GM19351 (cell line): ENCODE measurements at regions not wholly inside any gene's neighbourhood (a gene's known extent, or its start where the extent isn't known, plus 50 kb on each side); places are given as distances from the start of the nearest gene placed in this dataset.

Source experiments
- ATAC-seq: cut with Tn5 transposase; IDR thresholded peaks from one replicate; pipeline ENCODE4 v1.9.1; 2021; ENCODE audit warnings: mild to moderate bottlenecking, moderate library complexity; ENCODE audit not compliant: unreplicated experiment

DNA sequence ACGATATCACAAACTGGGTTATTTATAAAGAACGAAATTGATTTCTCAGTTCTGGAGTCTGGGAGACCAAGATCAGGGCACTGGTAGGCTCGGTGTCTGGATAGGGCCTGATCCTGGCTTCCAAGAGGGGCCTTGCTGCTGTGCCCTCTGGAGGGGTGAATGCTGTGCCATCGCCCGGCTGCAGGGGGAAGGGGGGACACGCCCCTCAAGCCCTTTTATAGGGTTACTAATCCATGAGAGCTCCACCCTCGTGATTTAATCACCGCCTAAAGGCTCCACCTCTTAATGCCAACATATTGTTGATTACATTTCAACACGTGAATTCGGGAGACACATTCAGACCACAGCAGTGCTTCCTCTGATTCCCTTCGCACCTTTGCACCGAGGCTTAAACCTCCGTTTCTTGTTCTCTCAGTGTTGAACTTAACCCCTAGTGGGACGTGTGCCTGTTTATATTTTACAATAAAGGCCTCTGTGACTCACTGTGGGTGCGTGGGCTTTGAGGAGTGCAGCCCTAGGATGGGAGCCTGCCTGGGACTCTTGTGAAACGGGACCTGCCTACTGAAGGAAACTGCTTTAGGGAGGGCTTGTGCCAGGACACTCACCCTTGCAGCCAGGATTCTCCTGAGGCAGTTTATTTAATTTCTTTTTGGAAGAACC lies 52.4 kb upstream of the SPATA13 start:
- no peak for ATAC-seq

DNA sequence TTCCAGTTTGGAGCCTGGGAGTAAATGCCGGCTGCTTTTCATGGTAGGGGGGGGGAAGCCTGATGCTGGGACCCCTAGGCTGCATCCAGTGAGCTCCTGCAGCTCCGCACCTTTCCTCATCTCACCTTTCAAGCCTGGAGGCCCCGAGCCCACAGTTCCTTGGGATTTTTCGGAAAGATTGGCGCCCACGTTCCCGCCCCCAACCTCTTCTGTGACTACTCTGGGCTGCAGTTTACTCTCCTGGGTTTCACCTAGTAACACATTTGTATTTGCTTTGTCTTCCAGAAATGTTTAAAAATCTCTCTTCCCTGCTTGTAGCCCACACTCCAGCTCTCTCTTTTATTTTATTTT lies 51.9 kb upstream of the SPATA13 start:
- ATAC-seq, result no peak

DNA sequence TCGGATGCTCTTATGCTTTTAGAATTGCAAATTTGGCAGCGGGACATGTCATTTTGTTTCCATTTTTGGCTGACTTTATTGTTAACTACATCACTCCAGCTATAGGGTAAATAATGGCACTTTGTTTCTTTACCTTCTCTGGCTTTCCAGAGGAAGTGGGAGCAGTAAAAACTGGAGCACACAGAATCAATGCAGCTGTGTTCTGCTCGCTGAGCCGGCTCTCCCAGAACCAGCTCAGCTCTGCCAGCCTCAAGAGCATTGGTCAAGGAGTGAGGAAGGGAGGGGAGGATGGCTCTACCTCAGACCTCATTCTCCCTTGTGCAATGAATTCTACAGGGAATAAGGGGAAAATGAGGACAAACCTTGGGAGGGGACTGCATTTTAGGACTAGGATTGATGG lies 50.5 kb upstream of the SPATA13 start:
- ATAC-seq, result no peak
